ENCODE measurements at regions not wholly inside any gene's neighbourhood (a gene's known extent, or its start where the extent isn't known, plus 50 kb on each side); places are given as distances from the start of the nearest gene placed in this dataset.

DNA sequence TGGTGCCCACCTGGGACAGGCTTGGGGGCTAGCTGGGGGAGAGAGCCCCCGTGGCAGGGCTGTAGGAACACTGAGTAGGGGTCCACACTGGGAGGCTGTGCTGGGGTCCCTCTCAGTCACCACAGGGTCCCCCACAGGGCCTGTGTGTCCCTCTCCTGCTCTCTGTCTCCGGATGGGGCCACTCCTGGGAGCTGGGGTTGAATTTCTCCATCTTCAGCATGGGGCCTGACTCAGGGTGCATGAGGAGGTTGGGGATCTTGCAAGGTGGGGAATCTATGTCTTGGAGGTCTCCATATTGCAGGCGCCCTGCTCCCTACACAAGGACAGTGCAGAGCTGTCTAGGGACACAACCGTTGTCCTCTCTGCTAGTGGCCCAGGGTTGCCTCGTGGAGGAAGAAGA lies 78.7 kb upstream of the HDAC4 start:
- no peaks in the 10 kb centered on the region for H3K9me3 ChIP-seq
- TF ChIP-seq POLR2A (IDR thresholded peaks at IDR 0.05), result no peak
- TF ChIP-seq EP300 (IDR thresholded peaks at IDR 0.05), result no peak
- TF ChIP-seq CTCF (IDR thresholded peaks at IDR 0.05), result no peak
- H3K36me3 ChIP-seq, result no peaks in the 10 kb centered on the region
- H3K4me1 ChIP-seq, result peaks cover 0 to 6% (median 0%) of the 10 kb centered on the region in 4 donors
- no peak overlapping the region for H3K4me3 ChIP-seq
- no peak overlapping the region for H3K27ac ChIP-seq
- WGBS, 2 donors, result 80 to 93% methylated on average over 5 of the region's 5 CpGs
- no peak for DNase-seq (ENCODE audit: low spot score in 2 of 2)
- H3K27me3 ChIP-seq, result no peaks in the 10 kb centered on the region

DNA sequence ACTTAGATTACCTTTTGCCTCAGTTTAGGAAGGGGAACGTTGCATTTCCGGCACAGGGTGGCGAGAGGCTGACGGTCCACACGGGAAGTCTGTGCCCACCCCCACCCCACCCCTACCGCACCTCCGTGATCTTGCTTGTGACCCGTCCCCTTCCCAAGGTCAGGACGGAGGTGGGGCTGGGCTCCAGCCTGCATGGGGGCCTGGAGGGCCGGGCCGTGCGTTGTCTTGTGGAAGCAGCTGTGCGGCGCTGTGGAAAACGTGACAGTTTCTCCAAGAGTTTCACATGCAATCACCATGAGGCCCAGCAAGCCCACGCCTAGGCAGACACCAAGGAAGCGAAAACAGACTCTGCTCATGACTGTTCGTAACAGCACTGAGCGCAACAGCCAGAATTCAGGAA lies 76.8 kb upstream of the HDAC4 start:
- Histone ChIP-seq H3K27ac (no peak overlapping the region), H3K9me3 (no peaks in the 10 kb centered on the region), H3K4me1 (no peaks in the 10 kb centered on the region), H3K4me3 (no peak overlapping the region), H3K36me3 (no peaks in the 10 kb centered on the region), H3K27me3 (no peaks in the 10 kb centered on the region)
- no peak for DNase-seq (ENCODE audit: low spot score in 2 of 2)
- TF ChIP-seq EP300 (IDR thresholded peaks at IDR 0.05), result no peak
- TF ChIP-seq POLR2A (IDR thresholded peaks at IDR 0.05), result no peak
- TF ChIP-seq CTCF (IDR thresholded peaks at IDR 0.05), result no peak
- WGBS, 2 donors, result 86 to 90% methylated on average over 13 to 19 of the region's 19 CpGs

DNA sequence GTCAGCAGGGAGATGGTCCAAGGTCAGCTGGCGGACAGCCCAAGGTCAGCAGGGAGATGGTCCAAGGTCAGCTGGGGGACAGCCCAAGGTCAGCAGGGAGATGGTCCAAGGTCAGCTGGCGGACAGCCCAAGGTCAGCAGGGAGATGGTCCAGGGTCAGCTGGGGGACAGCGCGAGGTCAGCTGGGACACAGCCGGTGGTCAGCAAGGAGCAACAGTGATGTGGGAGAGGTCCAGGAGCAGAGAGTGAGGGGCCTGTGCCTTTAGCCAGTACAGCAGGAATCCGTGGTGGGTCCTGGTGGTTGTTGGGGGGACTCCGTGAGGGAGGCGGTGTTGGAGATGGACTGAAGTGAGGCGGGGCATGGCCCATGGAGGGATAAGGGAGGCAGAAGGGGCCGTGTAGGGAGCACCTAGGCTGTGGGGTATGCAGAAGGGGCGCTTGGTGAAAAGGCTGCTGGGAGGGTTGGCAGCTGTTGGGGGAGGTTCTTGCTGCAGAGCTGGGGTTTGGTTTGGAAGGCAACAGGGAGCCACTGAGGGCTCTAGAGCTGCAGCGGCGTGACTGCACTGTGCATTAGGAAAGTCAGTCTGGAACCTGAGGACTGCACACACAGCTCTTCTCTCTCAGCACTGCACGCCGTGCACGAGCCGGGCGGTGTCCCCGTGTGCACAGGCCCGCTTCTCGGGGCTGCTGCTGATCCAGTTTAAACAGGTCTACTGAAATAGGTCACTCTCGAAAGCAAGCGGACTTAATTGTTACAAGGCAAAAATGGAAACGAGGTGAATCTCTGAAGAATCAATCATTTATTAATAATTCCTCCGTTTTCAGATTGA lies 76.2 kb upstream of the HDAC4 start:
- H3K9me3 ChIP-seq, result no peaks in the 10 kb centered on the region
- no peaks in the 10 kb centered on the region for H3K4me1 ChIP-seq
- H3K4me3 ChIP-seq, result no peak overlapping the region
- 90 to 93% methylated on average over 23 to 24 of the region's 25 CpGs for WGBS, 2 donors
- TF ChIP-seq CTCF (IDR thresholded peaks at IDR 0.05), result no peak
- no peak for TF ChIP-seq POLR2A (IDR thresholded peaks at IDR 0.05)
- TF ChIP-seq EP300 (IDR thresholded peaks at IDR 0.05), result no peak
- no peaks in the 10 kb centered on the region for H3K27me3 ChIP-seq
- DNase-seq (ENCODE audit: low spot score in 2 of 2), result no peak
- no peak overlapping the region for H3K27ac ChIP-seq
- no peaks in the 10 kb centered on the region for H3K36me3 ChIP-seq

GRCh38 chr2:239476029-239476756 lies 75.4 kb upstream of the HDAC4 start:
- Histone ChIP-seq H3K4me3 (no peak overlapping the region), H3K27ac (no peak overlapping the region), H3K27me3 (no peaks in the 10 kb centered on the region), H3K4me1 (no peaks in the 10 kb centered on the region), H3K36me3 (no peaks in the 10 kb centered on the region), H3K9me3 (no peaks in the 10 kb centered on the region)
- whole genome bisulfite sequencing, 2 donors, result 74 to 76% methylated on average over 12 to 14 of the region's 14 CpGs
- no peak for TF ChIP-seq POLR2A (IDR thresholded peaks at IDR 0.05)
- TF ChIP-seq CTCF (IDR thresholded peaks at IDR 0.05), result no peak
- TF ChIP-seq EP300 (IDR thresholded peaks at IDR 0.05), result no peak
- DNase-seq (ENCODE audit: low spot score in 2 of 2), result no peak

Measured in tibial nerve (tissue), 4 donors.